GM12891 (cell line): ENCODE measurements at regions not wholly inside any gene's neighbourhood (a gene's known extent, or its start where the extent isn't known, plus 50 kb on each side); places are given as distances from the start of the nearest gene placed in this dataset.

Experiments used
- DNase-seq: peaks from one replicate; pipeline ENCODE4 v3.0.0; 2011; ENCODE audit warnings: low spot score; ENCODE audit not compliant: insufficient read length
- FAIRE-seq: peaks from 2 replicates; lab custom pipeline; 2011; peaks lifted over from hg19 to GRCh38; lab: Jason Lieb, UNC
- PAX5 ChIP-seq: IDR thresholded peaks from 2 replicates; pipeline ENCODE4 v1.6.1; 2011; ENCODE audit warnings: low read length, moderate library complexity, mild to moderate bottlenecking; ENCODE audit not compliant: insufficient read depth, severe bottlenecking
- POLR2A ChIP-seq: IDR thresholded peaks from 2 replicates; pipeline ENCODE4 v1.6.1; 2011; ENCODE audit warnings: low read depth, low read length, control low read depth
- POLR2AphosphoS5 ChIP-seq: IDR thresholded peaks from 2 replicates; pipeline ENCODE4 v1.6.1; 2011; ENCODE audit warnings: low read depth, low read length, control low read depth
- POU2F2 ChIP-seq: IDR thresholded peaks from 2 replicates; pipeline ENCODE4 v1.6.1; 2011; ENCODE audit warnings: low read depth, mild to moderate bottlenecking, control low read depth, low read length, moderate library complexity
- SPI1 ChIP-seq: IDR thresholded peaks from 2 replicates; pipeline ENCODE4 v1.6.1; 2011; ENCODE audit warnings: low read depth, low read length, control low read depth
- TAF1 ChIP-seq: IDR thresholded peaks from 2 replicates; pipeline ENCODE4 v1.6.1; 2011; ENCODE audit warnings: low read depth, low read length, control low read depth

- no peak for TF ChIP-seq POLR2A
- TF ChIP-seq PAX5, result no peak
- TF ChIP-seq POLR2AphosphoS5, result no peak
- no peak for TF ChIP-seq TAF1
- TF ChIP-seq SPI1, result no peak
- TF ChIP-seq POU2F2, result no peak
- DNase-seq (no peak), FAIRE-seq (no peak)
These were observed 129.3 kb downstream of the RDH14 start for GRCh38 chr2:18430996-18431748.

- no peak for TF ChIP-seq PAX5
- no peak for TF ChIP-seq POLR2A
- no peak for TF ChIP-seq TAF1
- TF ChIP-seq POLR2AphosphoS5, result no peak
- no peak for TF ChIP-seq POU2F2
- no peak for TF ChIP-seq SPI1
- FAIRE-seq (no peak), DNase-seq (no peak)
These were observed 131.9 kb downstream of the RDH14 start for GRCh38 chr2:18428516-18428915.

- DNase-seq (no peak), FAIRE-seq (no peak)
- TF ChIP-seq POLR2AphosphoS5, result no peak
- TF ChIP-seq POLR2A, result no peak
- TF ChIP-seq POU2F2, result no peak
These were observed 132.7 kb downstream of the RDH14 start for GRCh38 chr2:18427762-18428161.

DNA sequence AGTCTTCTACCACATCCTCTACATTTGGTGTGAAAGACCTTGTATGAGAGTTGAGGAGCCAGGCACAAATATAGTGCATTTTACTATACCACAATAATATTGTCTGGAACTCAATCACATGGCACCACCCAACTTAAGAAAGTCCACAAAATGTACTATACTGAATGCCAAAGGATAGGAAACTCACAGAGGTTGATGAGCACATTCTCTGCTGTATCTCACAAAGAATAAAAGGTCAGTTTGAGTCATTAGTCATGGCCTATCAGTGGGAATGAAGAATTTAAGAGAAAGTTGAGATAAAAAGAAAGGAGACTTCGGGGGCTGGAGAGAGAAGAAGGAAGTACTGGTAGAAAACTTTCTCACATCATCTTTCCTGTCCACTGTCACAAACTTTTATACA is 134.3 kb downstream of the RDH14 start:
- no peak for TF ChIP-seq PAX5
- FAIRE-seq (no peak), DNase-seq (no peak)

GRCh38 chr2:18425210-18425703 is 135.2 kb downstream of the RDH14 start:
- DNase-seq (no peak), FAIRE-seq (no peak)
- TF ChIP-seq SPI1, result no peak

DNA sequence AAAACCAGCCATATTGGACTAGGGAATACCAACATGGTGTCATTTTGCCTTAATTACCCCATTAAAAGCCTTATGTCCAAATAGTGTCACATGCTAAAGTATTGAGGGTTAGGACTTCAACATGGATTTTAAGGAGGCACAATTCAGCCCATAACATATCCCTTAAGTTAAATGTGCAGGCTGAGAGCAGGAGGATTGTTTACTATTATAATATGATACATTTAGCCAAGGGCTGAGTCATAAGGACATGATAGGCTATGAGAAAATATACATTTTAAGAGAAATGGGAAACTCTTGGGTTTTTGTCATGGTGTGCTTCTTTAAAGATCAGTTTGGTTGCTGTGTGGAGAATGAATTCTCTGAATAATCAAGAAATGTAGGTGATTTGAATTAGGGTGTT is 136.8 kb downstream of the RDH14 start:
- TF ChIP-seq TAF1 (no peak), PAX5 (no peak), POLR2AphosphoS5 (no peak), SPI1 (no peak), POLR2A (no peak), POU2F2 (no peak)
- no peak for FAIRE-seq

DNA sequence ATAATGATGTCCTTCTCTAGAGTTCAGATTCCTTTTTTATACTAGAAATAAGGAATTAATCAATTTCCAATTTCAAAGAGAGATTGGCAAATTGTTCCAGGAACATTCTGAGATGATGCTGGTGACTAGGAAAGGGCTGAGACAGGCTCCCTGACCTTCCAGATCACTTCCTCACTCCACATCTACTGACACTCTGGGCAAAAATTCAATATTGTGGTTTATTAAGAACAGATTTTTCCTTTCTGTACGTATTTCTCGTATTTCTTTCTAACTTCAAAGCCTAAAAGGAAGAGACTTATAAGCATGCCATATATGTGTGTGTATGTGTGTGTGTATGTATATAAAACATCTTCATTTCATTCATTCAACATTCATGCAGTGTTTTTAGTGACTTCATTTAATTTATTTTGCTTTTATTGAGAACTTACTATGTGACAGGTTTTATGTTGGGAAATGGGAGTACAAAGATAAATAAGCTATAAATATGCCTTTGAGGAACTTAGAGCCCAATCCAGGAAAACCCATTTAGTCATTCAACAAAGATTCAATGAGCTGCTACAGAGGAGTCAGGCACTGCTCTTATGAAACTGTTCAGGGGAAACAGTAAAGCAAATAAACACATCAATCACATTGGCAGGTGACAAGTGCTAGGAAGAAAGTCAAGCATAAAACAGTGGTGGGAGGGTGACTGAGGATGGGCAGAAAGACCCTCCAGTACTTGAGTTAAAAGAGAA is 137.9 kb downstream of the RDH14 start:
- FAIRE-seq (no peak), DNase-seq (no peak)
- TF ChIP-seq TAF1 (no peak), PAX5 (no peak), POLR2AphosphoS5 (no peak), POU2F2 (no peak), SPI1 (no peak), POLR2A (no peak)

More for the DNA sequence above, 136.8 kb downstream of the RDH14 start:
- DNase-seq, result no peak

- TF ChIP-seq POU2F2 (no peak), TAF1 (no peak), PAX5 (no peak), POLR2AphosphoS5 (no peak), POLR2A (no peak), SPI1 (no peak)
- FAIRE-seq (no peak), DNase-seq (no peak)
These were observed 146.6 kb downstream of the RDH14 start for GRCh38 chr2:18413676-18414396.

- DNase-seq (no peak), FAIRE-seq (no peak)
- TF ChIP-seq POLR2A (no peak), POLR2AphosphoS5 (no peak), SPI1 (no peak), PAX5 (no peak), TAF1 (no peak), POU2F2 (no peak)
These were observed 147.3 kb downstream of the RDH14 start for GRCh38 chr2:18412980-18413675.

GRCh38 chr2:18411626-18412025 is 148.8 kb downstream of the RDH14 start:
- FAIRE-seq, result no peak
- DNase-seq, result no peak
- TF ChIP-seq POU2F2, result no peak
- no peak for TF ChIP-seq SPI1
- TF ChIP-seq PAX5, result no peak
- TF ChIP-seq POLR2AphosphoS5, result no peak
- TF ChIP-seq POLR2A, result no peak
- TF ChIP-seq TAF1, result no peak
